ENCODE measurements at regions not wholly inside any gene's neighbourhood (a gene's known extent, or its start where the extent isn't known, plus 50 kb on each side); places are given as distances from the start of the nearest gene placed in this dataset.

DNA sequence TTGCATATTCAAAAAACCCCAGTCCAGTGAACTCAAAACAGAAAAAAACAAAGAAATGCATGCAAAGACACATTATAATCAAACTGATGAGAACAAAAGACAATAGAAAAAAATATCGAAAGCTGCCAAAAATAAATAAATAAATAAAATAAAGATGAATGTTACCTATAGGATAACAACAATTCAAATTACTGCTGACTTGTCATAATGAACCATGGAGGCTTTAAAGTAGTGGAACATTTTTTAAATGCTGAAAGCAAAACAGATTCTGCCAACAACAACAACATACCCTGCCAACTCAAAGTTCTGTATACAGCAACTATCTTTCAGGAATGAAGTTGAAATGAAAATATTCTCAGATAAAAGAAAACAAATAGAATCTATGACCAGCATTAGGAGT, 116.6 kb downstream of the CBLN1 start (continued):
- TF ChIP-seq SP1 (IDR thresholded peaks at IDR 0.05; ENCODE audit: low read depth): no peak
- TF ChIP-seq, protein P1, sequence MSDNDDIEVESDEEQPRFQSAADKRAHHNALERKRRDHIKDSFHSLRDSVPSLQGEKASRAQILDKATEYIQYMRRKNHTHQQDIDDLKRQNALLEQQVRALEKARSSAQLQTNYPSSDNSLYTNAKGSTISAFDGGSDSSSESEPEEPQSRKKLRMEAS (IDR thresholded peaks at IDR 0.05): no peak
- TF ChIP-seq RAD21 (IDR thresholded peaks at IDR 0.05; ENCODE audit: low read depth): no peak
- no peak for TF ChIP-seq FOSL1 (IDR thresholded peaks at IDR 0.05; ENCODE audit: low read depth)
- TF ChIP-seq, protein P2, sequence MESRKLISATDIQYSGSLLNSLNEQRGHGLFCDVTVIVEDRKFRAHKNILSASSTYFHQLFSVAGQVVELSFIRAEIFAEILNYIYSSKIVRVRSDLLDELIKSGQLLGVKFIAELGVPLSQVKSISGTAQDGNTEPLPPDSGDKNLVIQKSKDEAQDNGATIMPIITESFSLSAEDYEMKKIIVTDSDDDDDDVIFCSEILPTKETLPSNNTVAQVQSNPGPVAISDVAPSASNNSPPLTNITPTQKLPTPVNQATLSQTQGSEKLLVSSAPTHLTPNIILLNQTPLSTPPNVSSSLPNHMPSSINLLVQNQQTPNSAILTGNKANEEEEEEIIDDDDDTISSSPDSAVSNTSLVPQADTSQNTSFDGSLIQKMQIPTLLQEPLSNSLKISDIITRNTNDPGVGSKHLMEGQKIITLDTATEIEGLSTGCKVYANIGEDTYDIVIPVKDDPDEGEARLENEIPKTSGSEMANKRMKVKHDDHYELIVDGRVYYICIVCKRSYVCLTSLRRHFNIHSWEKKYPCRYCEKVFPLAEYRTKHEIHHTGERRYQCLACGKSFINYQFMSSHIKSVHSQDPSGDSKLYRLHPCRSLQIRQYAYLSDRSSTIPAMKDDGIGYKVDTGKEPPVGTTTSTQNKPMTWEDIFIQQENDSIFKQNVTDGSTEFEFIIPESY (IDR thresholded peaks at IDR 0.05; ENCODE audit: extremely low read depth, insufficient replicate concordance, low read length): no peak
- TF ChIP-seq SRF (IDR thresholded peaks at IDR 0.05; ENCODE audit: low read depth): no peak
- TF ChIP-seq SIN3A (IDR thresholded peaks at IDR 0.05; ENCODE audit: low read depth): no peak
- TF ChIP-seq EGR1 (IDR thresholded peaks at IDR 0.05; ENCODE audit: low read depth): no peak
- no peak for TF ChIP-seq CBX3 (IDR thresholded peaks at IDR 0.05; ENCODE audit: low read depth)
- TF ChIP-seq CEBPB (IDR thresholded peaks at IDR 0.05; ENCODE audit: low read depth): no peak
- no peak for TF ChIP-seq POLR2A (IDR thresholded peaks at IDR 0.05; ENCODE audit: borderline replicate concordance, extremely low read depth, insufficient read depth, insufficient read length)
- no peak for TF ChIP-seq EZH2 (IDR thresholded peaks at IDR 0.05)

DNA sequence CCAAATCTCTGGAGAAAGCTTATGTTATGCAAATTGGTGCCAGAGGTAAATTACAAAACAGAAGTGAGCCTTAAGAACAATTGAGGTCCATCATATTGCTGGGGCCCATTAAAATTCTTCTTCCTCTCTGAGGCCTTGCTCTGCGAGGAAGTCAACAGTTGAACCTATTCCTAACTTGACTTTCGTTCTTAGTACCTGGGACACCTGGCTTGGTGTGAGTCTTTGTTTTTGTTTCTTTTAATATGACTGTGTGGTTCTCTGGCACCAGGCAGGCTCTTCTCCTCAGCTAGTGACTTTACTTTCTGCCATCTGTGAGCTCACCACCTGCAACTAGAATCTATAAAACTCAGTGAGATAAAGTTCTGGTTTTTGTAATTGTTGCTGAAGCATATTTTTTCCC, 120.4 kb downstream of the CBLN1 start:
- H3K9me3 ChIP-seq (ENCODE audit: control insufficient read depth in 1 of 2, insufficient read depth in 1 of 2, low read depth in 1 of 2, low read length in 2 of 2): no peaks in the 10 kb centered on the region
- no peak overlapping the region for H3K4me3 ChIP-seq (replicated peaks in 1 of 2; ENCODE audit: low read depth in 1 of 2, low read length in 2 of 2)
- H3K79me2 ChIP-seq (ENCODE audit: insufficient read depth, low read length): no peaks in the 10 kb centered on the region
- H3K27ac ChIP-seq (ENCODE audit: low read depth, low read length): no peak overlapping the region
- BruUV-seq (replicated peaks): no TSS peak
- no peaks in the 10 kb centered on the region for H4K20me1 ChIP-seq (ENCODE audit: insufficient read depth)
- no peak overlapping the region for H3K9ac ChIP-seq (ENCODE audit: low read length)
- H3K27me3 ChIP-seq (ENCODE audit: insufficient read depth, low read length): peaks cover 12% of the 10 kb centered on the region; the same call in 1 of the 2 replicates
- TF ChIP-seq EGR1 (IDR thresholded peaks at IDR 0.05; ENCODE audit: low read depth) (no peak), TCF7L2 (IDR thresholded peaks at IDR 0.05; ENCODE audit: borderline replicate concordance, extremely low read depth, insufficient read depth, insufficient read length) (no peak), SRF (IDR thresholded peaks at IDR 0.05; ENCODE audit: low read depth) (no peak), SP1 (IDR thresholded peaks at IDR 0.05; ENCODE audit: low read depth) (no peak), ELF1 (IDR thresholded peaks at IDR 0.05; ENCODE audit: borderline replicate concordance, low read depth) (no peak), FOSL1 (IDR thresholded peaks at IDR 0.05; ENCODE audit: low read depth) (no peak)
- TF ChIP-seq, protein P1 (IDR thresholded peaks at IDR 0.05): no peak
- TF ChIP-seq, protein P3, sequence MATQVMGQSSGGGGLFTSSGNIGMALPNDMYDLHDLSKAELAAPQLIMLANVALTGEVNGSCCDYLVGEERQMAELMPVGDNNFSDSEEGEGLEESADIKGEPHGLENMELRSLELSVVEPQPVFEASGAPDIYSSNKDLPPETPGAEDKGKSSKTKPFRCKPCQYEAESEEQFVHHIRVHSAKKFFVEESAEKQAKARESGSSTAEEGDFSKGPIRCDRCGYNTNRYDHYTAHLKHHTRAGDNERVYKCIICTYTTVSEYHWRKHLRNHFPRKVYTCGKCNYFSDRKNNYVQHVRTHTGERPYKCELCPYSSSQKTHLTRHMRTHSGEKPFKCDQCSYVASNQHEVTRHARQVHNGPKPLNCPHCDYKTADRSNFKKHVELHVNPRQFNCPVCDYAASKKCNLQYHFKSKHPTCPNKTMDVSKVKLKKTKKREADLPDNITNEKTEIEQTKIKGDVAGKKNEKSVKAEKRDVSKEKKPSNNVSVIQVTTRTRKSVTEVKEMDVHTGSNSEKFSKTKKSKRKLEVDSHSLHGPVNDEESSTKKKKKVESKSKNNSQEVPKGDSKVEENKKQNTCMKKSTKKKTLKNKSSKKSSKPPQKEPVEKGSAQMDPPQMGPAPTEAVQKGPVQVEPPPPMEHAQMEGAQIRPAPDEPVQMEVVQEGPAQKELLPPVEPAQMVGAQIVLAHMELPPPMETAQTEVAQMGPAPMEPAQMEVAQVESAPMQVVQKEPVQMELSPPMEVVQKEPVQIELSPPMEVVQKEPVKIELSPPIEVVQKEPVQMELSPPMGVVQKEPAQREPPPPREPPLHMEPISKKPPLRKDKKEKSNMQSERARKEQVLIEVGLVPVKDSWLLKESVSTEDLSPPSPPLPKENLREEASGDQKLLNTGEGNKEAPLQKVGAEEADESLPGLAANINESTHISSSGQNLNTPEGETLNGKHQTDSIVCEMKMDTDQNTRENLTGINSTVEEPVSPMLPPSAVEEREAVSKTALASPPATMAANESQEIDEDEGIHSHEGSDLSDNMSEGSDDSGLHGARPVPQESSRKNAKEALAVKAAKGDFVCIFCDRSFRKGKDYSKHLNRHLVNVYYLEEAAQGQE (IDR thresholded peaks at IDR 0.05; ENCODE audit: low read depth): no peak
- TF ChIP-seq, protein P4, sequence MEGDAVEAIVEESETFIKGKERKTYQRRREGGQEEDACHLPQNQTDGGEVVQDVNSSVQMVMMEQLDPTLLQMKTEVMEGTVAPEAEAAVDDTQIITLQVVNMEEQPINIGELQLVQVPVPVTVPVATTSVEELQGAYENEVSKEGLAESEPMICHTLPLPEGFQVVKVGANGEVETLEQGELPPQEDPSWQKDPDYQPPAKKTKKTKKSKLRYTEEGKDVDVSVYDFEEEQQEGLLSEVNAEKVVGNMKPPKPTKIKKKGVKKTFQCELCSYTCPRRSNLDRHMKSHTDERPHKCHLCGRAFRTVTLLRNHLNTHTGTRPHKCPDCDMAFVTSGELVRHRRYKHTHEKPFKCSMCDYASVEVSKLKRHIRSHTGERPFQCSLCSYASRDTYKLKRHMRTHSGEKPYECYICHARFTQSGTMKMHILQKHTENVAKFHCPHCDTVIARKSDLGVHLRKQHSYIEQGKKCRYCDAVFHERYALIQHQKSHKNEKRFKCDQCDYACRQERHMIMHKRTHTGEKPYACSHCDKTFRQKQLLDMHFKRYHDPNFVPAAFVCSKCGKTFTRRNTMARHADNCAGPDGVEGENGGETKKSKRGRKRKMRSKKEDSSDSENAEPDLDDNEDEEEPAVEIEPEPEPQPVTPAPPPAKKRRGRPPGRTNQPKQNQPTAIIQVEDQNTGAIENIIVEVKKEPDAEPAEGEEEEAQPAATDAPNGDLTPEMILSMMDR (IDR thresholded peaks at IDR 0.05 in 2 of 3, conservative IDR thresholded peaks at IDR 0.05 in 1 of 3; ENCODE audit: borderline replicate concordance in 1 of 3, insufficient read depth in 1 of 3, low read depth in 2 of 3, low read length in 2 of 3): no peak
- ATAC-seq: no peak
- no peak for DNase-seq (ENCODE audit: low read depth, low spot score)
- ChIA-PET RAD21 (ENCODE audit: low non-redundant PET in 1 of 2, low total read pairs in 2 of 2, uncharacterized antibody in 2 of 2, unreplicated experiment in 2 of 2) (no interaction called here), POLR2A (no interaction called here), CTCF (no interaction called here)
- intact Hi-C loops (cut with micrococcal nuclease): no loop called here
- no peak overlapping the region for H3K4me2 ChIP-seq (ENCODE audit: low read length)
- H3K36me3 ChIP-seq (ENCODE audit: control insufficient read depth in 1 of 2, insufficient read depth in 2 of 2, low read length in 2 of 2): no peaks in the 10 kb centered on the region
- no peaks in the 10 kb centered on the region for H3K4me1 ChIP-seq (ENCODE audit: control insufficient read depth in 1 of 2, insufficient read depth in 2 of 2, low read length in 2 of 2)
- no peaks in the 10 kb centered on the region for H3K9me2 ChIP-seq (ENCODE audit: insufficient read depth)
- no peak overlapping the region for H2AFZ ChIP-seq (ENCODE audit: low read depth, low read length, poor library complexity, severe bottlenecking)
